ENCODE measurements at regions not wholly inside any gene's neighbourhood (a gene's known extent, or its start where the extent isn't known, plus 50 kb on each side); places are given as distances from the start of the nearest gene placed in this dataset.

DNA sequence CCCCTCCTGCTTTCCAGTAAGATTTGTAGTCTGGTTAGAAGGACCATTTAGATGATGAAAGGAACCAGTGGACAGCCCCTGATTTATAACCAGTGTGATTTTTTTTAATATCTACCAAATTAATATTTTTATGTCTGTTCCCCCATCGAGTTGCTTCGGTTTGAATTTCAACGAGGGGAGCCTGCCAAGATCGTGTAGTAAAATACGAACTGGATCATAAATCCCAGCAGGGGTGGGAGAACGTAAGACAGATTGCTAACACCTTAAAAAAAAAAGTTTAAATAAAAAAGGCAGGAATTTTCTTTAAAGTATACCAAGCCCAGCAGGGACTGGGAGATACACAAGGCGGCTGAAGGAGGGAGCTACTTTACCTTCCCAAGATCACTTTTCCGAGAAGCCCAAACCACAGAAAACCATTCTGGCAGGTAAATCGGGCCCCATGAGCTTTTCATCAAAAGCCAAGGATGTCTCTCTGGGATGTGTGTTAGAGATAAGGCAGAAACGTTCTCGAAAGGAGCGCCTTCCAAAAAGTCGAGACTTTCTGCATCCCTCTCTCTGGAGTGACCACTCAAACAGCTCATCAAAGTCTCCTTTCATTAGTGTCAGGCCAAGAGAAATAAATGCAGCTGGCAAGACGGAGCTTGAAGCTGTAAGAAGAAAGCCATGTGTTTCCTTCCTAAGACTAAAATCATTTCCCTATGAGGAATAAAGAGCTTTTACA lies 270.5 kb upstream of the NFE2L3 start:
- peaks cover 4% of the 10 kb centered on the region for H3K36me3 Mint-ChIP-seq
- no peak for DNase-seq (ENCODE audit: extremely low spot score, unreplicated experiment)
- H3K4me1 Mint-ChIP-seq (ENCODE audit: unreplicated experiment): peaks cover 6% of the 10 kb centered on the region
- peaks cover 8% of the 10 kb centered on the region for H3K9me3 Mint-ChIP-seq
- H3K27ac Mint-ChIP-seq: no peak overlapping the region
- H3K27me3 Mint-ChIP-seq: peaks cover 71% of the 10 kb centered on the region
- H3K4me3 Mint-ChIP-seq: no peak overlapping the region
- TF ChIP-seq, protein P1, sequence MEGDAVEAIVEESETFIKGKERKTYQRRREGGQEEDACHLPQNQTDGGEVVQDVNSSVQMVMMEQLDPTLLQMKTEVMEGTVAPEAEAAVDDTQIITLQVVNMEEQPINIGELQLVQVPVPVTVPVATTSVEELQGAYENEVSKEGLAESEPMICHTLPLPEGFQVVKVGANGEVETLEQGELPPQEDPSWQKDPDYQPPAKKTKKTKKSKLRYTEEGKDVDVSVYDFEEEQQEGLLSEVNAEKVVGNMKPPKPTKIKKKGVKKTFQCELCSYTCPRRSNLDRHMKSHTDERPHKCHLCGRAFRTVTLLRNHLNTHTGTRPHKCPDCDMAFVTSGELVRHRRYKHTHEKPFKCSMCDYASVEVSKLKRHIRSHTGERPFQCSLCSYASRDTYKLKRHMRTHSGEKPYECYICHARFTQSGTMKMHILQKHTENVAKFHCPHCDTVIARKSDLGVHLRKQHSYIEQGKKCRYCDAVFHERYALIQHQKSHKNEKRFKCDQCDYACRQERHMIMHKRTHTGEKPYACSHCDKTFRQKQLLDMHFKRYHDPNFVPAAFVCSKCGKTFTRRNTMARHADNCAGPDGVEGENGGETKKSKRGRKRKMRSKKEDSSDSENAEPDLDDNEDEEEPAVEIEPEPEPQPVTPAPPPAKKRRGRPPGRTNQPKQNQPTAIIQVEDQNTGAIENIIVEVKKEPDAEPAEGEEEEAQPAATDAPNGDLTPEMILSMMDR (conservative IDR thresholded peaks at IDR 0.05): no peak

- Mint-ChIP-seq H3K36me3 (peaks cover 4% of the 10 kb centered on the region), H3K27me3 (peaks cover 63% of the 10 kb centered on the region), H3K4me3 (no peak overlapping the region), H3K4me1 (ENCODE audit: unreplicated experiment) (peaks cover 6% of the 10 kb centered on the region), H3K27ac (no peak overlapping the region), H3K9me3 (peaks cover 8% of the 10 kb centered on the region)
- TF ChIP-seq, protein P1 (conservative IDR thresholded peaks at IDR 0.05): no peak
- DNase-seq (ENCODE audit: extremely low spot score, unreplicated experiment): no peak
Observed at GRCh38 chr7:25882151-25882773, 269.7 kb upstream of the NFE2L3 start.

DNA sequence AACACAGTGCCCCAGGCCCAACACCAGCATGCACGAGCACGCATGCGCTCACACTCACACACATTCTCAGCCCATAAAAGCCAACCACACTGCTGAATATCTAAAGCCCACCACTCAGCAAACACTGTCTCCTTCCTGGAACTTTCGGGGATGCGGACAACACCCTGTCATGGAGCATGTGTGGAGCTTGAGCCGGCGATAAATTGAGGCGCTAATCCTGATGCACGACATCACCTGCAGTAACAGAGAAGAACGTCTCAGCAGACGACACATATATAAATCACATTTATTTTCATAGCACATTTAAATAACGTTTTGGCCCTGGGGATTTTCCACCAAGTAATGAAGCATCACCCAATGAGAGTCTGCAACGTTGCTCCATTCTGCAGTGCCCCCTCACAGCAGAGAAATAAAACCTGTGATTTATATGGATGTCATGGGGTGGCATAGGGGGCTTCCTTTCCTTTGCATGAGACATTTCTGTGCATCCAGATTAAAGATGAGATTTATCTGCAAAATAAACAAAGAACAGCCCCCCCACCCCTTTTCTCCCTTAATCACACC lies 267.7 kb upstream of the NFE2L3 start:
- no peak overlapping the region for H3K4me3 Mint-ChIP-seq
- DNase-seq (ENCODE audit: extremely low spot score, unreplicated experiment): no peak
- peaks cover 4% of the 10 kb centered on the region for H3K36me3 Mint-ChIP-seq
- peaks cover 3% of the 10 kb centered on the region for H3K9me3 Mint-ChIP-seq
- H3K4me1 Mint-ChIP-seq (ENCODE audit: unreplicated experiment): peaks cover 6% of the 10 kb centered on the region
- H3K27me3 Mint-ChIP-seq: peaks cover 52% of the 10 kb centered on the region
- H3K27ac Mint-ChIP-seq: no peak overlapping the region
- TF ChIP-seq, protein P1 (conservative IDR thresholded peaks at IDR 0.05): no peak

DNA sequence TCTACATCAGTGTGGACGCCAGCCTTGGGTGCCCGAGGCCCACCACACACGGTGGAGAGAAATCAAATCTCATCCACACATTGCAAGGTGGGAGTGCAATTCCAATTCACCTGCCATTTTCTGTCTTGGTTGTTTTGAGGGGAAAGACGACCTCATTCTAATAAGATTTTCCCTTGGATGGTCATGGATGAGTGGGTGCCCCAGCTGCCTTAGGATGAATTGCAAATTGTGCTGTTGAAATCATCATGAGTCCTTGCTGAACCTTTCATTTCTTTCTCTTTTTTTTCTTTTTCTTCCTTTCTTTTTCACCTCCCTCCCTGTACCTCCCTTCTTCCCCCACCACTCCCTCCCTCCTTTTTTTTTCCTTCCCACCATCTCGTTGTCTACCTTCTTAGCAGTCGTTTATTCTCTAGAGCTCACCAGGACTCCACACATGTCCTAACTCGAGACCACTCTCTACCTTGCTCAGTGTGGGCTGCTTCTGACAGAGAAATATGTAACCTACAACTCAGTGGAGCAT lies 266.9 kb upstream of the NFE2L3 start:
- Mint-ChIP-seq H3K4me1 (ENCODE audit: unreplicated experiment) (peaks cover 6% of the 10 kb centered on the region), H3K36me3 (peaks cover 4% of the 10 kb centered on the region), H3K9me3 (peaks cover 3% of the 10 kb centered on the region), H3K4me3 (no peak overlapping the region), H3K27ac (no peak overlapping the region), H3K27me3 (peaks cover 55% of the 10 kb centered on the region)
- DNase-seq (ENCODE audit: extremely low spot score, unreplicated experiment): no peak
- TF ChIP-seq, protein P1 (conservative IDR thresholded peaks at IDR 0.05): no peak

DNA sequence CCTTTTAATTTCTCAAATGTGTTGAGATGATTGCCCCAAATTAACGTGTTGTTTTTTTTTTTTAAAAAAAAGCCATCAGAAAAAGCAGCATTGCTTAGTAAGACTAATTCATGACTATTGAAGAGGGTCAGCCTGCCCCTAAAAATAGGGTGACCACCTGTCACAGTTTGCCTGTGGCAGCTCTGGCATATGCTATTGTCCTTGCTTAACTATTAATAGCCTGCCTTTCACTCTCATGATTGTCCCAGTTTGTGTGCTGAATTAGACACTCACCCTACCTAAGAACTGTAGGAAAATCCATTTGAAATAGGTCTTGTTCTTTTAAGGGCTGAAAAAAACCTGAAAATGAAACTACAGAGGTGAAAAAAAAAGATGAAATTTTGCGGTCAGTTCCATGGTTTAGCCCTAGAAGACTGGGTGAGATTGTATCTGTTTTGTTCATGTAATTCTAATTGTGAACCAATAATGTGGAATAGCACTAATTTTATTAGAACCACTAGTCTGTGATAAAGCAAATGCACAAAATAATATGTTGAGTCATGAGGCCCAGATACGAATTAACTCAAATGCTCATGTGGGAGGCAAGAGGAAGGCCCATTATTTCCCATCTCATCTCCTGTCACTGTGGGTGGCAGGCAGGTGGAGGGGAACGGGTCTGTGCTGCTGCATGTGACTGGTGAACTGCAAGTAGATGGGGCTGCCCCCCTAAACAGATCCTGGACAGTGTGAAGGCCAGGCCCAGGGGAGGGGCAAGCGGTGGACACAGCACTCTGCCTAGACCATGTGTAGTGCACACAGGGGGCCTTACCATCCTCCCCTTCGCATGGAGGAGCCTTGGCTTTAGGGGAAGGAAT lies 265.4 kb upstream of the NFE2L3 start:
- TF ChIP-seq, protein P1 (conservative IDR thresholded peaks at IDR 0.05): no peak
- Mint-ChIP-seq H3K4me1 (ENCODE audit: unreplicated experiment) (peaks cover 6% of the 10 kb centered on the region), H3K9me3 (peaks cover 3% of the 10 kb centered on the region), H3K36me3 (peaks cover 4% of the 10 kb centered on the region), H3K4me3 (no peak overlapping the region), H3K27ac (no peak overlapping the region), H3K27me3 (peaks cover 45% of the 10 kb centered on the region)
- DNase-seq (ENCODE audit: extremely low spot score, unreplicated experiment): no peak
